Liver (tissue), 8 donors: ENCODE measurements at regions not wholly inside any gene's neighbourhood (a gene's known extent, or its start where the extent isn't known, plus 50 kb on each side); places are given as distances from the start of the nearest gene placed in this dataset.

Experiments used
- DNase-seq: peaks from one replicate; pipeline ENCODE4 v3.0.0-alpha.2; 2017; ENCODE audit warnings: low spot score
- H3K27ac ChIP-seq, 2 donors: one replicate each; pipeline ENCODE4 v1.7.0; 2013; ENCODE audit warnings: inconsistent platforms in 2 of 2, low read length in 2 of 2, control low read depth in 1 of 2, low read depth in 1 of 2, mild to moderate bottlenecking in 1 of 2
- H3K27me3 ChIP-seq, 4 donors: one replicate each; pipeline versions ENCODE4 v1.6.1 to v1.7.0; 2013; ENCODE audit warnings: low read length in 3 of 4, inconsistent platforms in 1 of 4, mild to moderate bottlenecking in 1 of 4, moderate library complexity in 1 of 4; ENCODE audit not compliant: control insufficient read depth in 4 of 4, insufficient read depth in 4 of 4
- H3K36me3 ChIP-seq, 4 donors: one replicate each; pipeline versions ENCODE4 v1.6.1 to v1.7.0; 2013; ENCODE audit warnings: low read length in 3 of 4, mild to moderate bottlenecking in 3 of 4, low read depth in 1 of 4, moderate library complexity in 1 of 4; ENCODE audit not compliant: control insufficient read depth in 4 of 4, insufficient read depth in 3 of 4
- H3K4me1 ChIP-seq, 4 donors: one replicate each; pipeline versions ENCODE4 v1.6.1 to v1.7.0; 2013; ENCODE audit warnings: low read length in 3 of 4, mild to moderate bottlenecking in 3 of 4, moderate library complexity in 1 of 4; ENCODE audit not compliant: control insufficient read depth in 4 of 4, insufficient read depth in 4 of 4
- H3K4me3 ChIP-seq, 3 donors: one replicate each; pipeline versions ENCODE4 v1.6.1 to v1.7.0; 2013; ENCODE audit warnings: low read length in 3 of 3, control low read depth in 1 of 3, low read depth in 1 of 3, mild to moderate bottlenecking in 1 of 3
- H3K9ac ChIP-seq, 2 donors: one replicate each; pipeline ENCODE4 v1.7.0; 2013; ENCODE audit warnings: low read length in 2 of 2, mild to moderate bottlenecking in 2 of 2, moderate library complexity in 2 of 2, control low read depth in 1 of 2, low read depth in 1 of 2
- H3K9me3 ChIP-seq, 4 donors: one replicate each; pipeline versions ENCODE4 v1.6.1 to v1.7.0; 2013; ENCODE audit warnings: low read length in 3 of 4; ENCODE audit not compliant: control insufficient read depth in 4 of 4
- EGR1 ChIP-seq, 2 donors: IDR thresholded peaks; 2 replicates each; pipeline ENCODE4 v1.6.1; 2016 to 2018; ENCODE audit warnings: antibody characterized with exemption in 2 of 2, low read depth in 2 of 2
- FOXA2 ChIP-seq: IDR thresholded peaks from 2 replicates; pipeline ENCODE4 v1.6.1; 2016; ENCODE audit warnings: antibody characterized with exemption
- GABPA ChIP-seq, 2 donors: IDR thresholded peaks in 1 of 2; conservative IDR thresholded peaks in 1 of 2; 2 replicates each; pipeline ENCODE4 v1.6.1; 2016; ENCODE audit warnings: antibody characterized with exemption in 2 of 2, mild to moderate bottlenecking in 1 of 2, moderate library complexity in 1 of 2
- JUND ChIP-seq, 2 donors: IDR thresholded peaks; 2 replicates each; pipeline ENCODE4 v1.6.1; 2016; ENCODE audit warnings: antibody characterized with exemption in 2 of 2
- NR2F2 ChIP-seq: IDR thresholded peaks from 2 replicates; pipeline ENCODE4 v1.6.1; 2016; ENCODE audit warnings: antibody characterized with exemption
- RAD21 ChIP-seq, 2 donors: IDR thresholded peaks; 2 replicates each; pipeline ENCODE4 v1.6.1; 2016; ENCODE audit warnings: antibody characterized with exemption in 2 of 2, mild to moderate bottlenecking in 2 of 2
- TAF1 ChIP-seq: conservative IDR thresholded peaks from 2 replicates; pipeline ENCODE4 v1.6.1; 2016; ENCODE audit warnings: antibody characterized with exemption, mild to moderate bottlenecking
- WGBS: extraction: QIAGEN DNeasy Blood & Tissue Kit; methylation state at CpG from one replicate; pipeline ENCODE4 v1.1.7; 2013; 5-methylcytosine and 5-hydroxymethylcytosine counted together
- TF ChIP-seq, protein P1 (sequence below): IDR thresholded peaks from 2 replicates; pipeline ENCODE4 v1.6.1; 2016; ENCODE audit warnings: antibody characterized with exemption
- TF ChIP-seq, protein P2 (sequence below): fragments of 150-350 bp; IDR thresholded peaks from 2 replicates; pipeline ENCODE4 v1.5.1; 2017; ENCODE audit warnings: improper control_type of control experiment, low read depth, low read length; ENCODE audit not compliant: missing input control
- donor health status: healthy.
- donor health status: healthy.
- donor health status: healthy.
- donor health status: healthy.
- donor health status: healthy.

- TF ChIP-seq RAD21 (IDR thresholded peaks at IDR 0.05) (peak in 1 of 2 donors; percentile 34), GABPA (IDR thresholded peaks at IDR 0.05 in 1 of 2, conservative IDR thresholded peaks at IDR 0.05 in 1 of 2) (no peak), EGR1 (IDR thresholded peaks at IDR 0.05; ENCODE audit: low read depth in 2 of 2) (no peak)
Measured at GRCh38 chr7:25846722-25847121, 305.3 kb upstream of the NFE2L3 start (continued).

DNA sequence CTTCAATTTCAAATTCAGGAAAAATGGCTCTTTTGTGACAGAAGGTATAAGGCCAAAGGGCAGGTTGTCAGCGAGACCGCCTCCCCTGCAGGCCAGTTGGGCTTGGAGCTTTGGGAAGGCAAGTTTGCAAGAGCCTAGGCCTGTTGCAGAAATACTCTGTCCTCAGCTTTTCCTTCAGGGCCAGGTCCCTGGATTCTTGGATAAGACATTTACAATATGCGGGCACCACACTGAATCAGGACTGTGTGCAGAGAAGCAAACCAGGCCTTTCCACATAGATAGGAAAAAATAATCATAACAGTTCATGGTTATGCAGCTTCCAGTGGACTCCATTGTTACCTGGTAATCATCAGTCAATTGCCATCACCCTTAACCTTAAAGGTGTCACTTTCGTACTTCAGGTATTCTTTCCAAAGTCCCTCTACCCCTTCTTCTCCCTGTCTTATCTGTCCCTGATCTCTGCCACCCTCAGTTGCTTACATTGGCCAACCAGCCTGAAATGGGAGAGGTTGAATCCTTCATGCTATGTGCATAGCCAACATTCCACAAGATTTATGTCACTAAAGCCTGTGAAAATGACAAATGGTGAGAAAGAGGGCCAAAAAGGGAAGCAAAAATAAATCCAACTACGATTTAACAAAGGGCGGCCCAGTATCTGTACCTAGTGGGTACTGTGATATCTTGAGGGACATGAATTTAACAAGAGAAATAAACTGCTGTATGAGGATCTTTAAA is 304.5 kb upstream of the NFE2L3 start:
- Histone ChIP-seq H3K27ac (no peak overlapping the region), H3K27me3 (peaks cover 0 to 4% (median 2%) of the 10 kb centered on the region in 4 donors), H3K4me1 (peaks cover 0 to 2% (median 0%) of the 10 kb centered on the region in 4 donors), H3K9ac (no peak overlapping the region), H3K4me3 (no peak overlapping the region), H3K36me3 (no peaks in the 10 kb centered on the region), H3K9me3 (no peaks in the 10 kb centered on the region)
- TF ChIP-seq TAF1, result no peak
- WGBS, result 80% methylated on average over 6 of the region's 6 CpGs
- no peak for DNase-seq

- H3K9me3 ChIP-seq, result no peaks in the 10 kb centered on the region
- H3K4me3 ChIP-seq, result no peak overlapping the region
- no peaks in the 10 kb centered on the region for H3K36me3 ChIP-seq
- 66% methylated on average over 9 of the region's 9 CpGs for WGBS
- H3K27ac ChIP-seq, result peak overlapping the region in 1 of 2 donors; percentile 42
- TF ChIP-seq TAF1 (no peak), JUND (IDR thresholded peaks at IDR 0.05) (peak in 1 of 2 donors; percentile 35), FOXA2 (no peak), NR2F2 (peak; percentile 18)
- TF ChIP-seq, protein P1, sequence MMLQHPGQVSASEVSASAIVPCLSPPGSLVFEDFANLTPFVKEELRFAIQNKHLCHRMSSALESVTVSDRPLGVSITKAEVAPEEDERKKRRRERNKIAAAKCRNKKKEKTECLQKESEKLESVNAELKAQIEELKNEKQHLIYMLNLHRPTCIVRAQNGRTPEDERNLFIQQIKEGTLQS, result no peak
- TF ChIP-seq, protein P2, sequence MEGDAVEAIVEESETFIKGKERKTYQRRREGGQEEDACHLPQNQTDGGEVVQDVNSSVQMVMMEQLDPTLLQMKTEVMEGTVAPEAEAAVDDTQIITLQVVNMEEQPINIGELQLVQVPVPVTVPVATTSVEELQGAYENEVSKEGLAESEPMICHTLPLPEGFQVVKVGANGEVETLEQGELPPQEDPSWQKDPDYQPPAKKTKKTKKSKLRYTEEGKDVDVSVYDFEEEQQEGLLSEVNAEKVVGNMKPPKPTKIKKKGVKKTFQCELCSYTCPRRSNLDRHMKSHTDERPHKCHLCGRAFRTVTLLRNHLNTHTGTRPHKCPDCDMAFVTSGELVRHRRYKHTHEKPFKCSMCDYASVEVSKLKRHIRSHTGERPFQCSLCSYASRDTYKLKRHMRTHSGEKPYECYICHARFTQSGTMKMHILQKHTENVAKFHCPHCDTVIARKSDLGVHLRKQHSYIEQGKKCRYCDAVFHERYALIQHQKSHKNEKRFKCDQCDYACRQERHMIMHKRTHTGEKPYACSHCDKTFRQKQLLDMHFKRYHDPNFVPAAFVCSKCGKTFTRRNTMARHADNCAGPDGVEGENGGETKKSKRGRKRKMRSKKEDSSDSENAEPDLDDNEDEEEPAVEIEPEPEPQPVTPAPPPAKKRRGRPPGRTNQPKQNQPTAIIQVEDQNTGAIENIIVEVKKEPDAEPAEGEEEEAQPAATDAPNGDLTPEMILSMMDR, result no peak
- H3K27me3 ChIP-seq, result peaks cover under 1 to 18% (median 9%) of the 10 kb centered on the region in 4 donors
- no peak overlapping the region for H3K9ac ChIP-seq
- peaks cover 0 to 6% (median 0%) of the 10 kb centered on the region in 4 donors for H3K4me1 ChIP-seq
- DNase-seq, result no peak
Measured at GRCh38 chr7:25849500-25850184, 302.4 kb upstream of the NFE2L3 start.

GRCh38 chr7:25850216-25850615 is 301.8 kb upstream of the NFE2L3 start:
- H3K4me1 ChIP-seq, result peaks cover 0 to 6% (median 0%) of the 10 kb centered on the region in 4 donors
- no peak overlapping the region for H3K27ac ChIP-seq
- DNase-seq, result no peak
- TF ChIP-seq, protein P1, result no peak
- H3K4me3 ChIP-seq, result no peak overlapping the region
- H3K9me3 ChIP-seq, result no peaks in the 10 kb centered on the region
- peaks cover 5 to 22% (median 11%) of the 10 kb centered on the region in 4 donors for H3K27me3 ChIP-seq
- H3K36me3 ChIP-seq, result no peaks in the 10 kb centered on the region
- H3K9ac ChIP-seq, result no peak overlapping the region
